Mucosa of rectum (tissue), 2 donors: ENCODE measurements at regions not wholly inside any gene's neighbourhood (a gene's known extent, or its start where the extent isn't known, plus 50 kb on each side); places are given as distances from the start of the nearest gene placed in this dataset.

ENCODE experiments used
- H3K27ac ChIP-seq, 2 donors: one replicate each; pipeline ENCODE4 v1.7.0; 2013; ENCODE audit warnings: inconsistent platforms in 2 of 2, low read depth in 2 of 2, low read length in 2 of 2
- H3K27me3 ChIP-seq, 2 donors: one replicate each; pipeline ENCODE4 v1.7.0; 2013; ENCODE audit warnings: low read length in 2 of 2; ENCODE audit not compliant: control insufficient read depth in 2 of 2, insufficient read depth in 2 of 2
- H3K36me3 ChIP-seq, 2 donors: one replicate each; pipeline ENCODE4 v1.7.0; 2013; ENCODE audit warnings: low read length in 2 of 2; ENCODE audit not compliant: control insufficient read depth in 2 of 2, insufficient read depth in 2 of 2
- H3K4me1 ChIP-seq, 2 donors: one replicate each; pipeline ENCODE4 v1.7.0; 2013; ENCODE audit warnings: low read length in 2 of 2, mild to moderate bottlenecking in 1 of 2; ENCODE audit not compliant: control insufficient read depth in 2 of 2, insufficient read depth in 2 of 2
- H3K4me3 ChIP-seq, 2 donors: one replicate each; pipeline ENCODE4 v1.7.0; 2013; ENCODE audit warnings: low read length in 2 of 2
- H3K9ac ChIP-seq, 2 donors: one replicate each; pipeline ENCODE4 v1.7.0; 2013; ENCODE audit warnings: low read length in 2 of 2, low read depth in 1 of 2, mild to moderate bottlenecking in 1 of 2
- H3K9me3 ChIP-seq, 2 donors: one replicate each; pipeline ENCODE4 v1.7.0; 2013; ENCODE audit warnings: low read length in 2 of 2; ENCODE audit not compliant: control insufficient read depth in 2 of 2
- donor health status: healthy.
- donor health status: Normal muscosa, but diverticular disease.

GRCh38 chr2:236969767-236970655 lies 115.7 kb upstream of the COPS8 start:
- H3K36me3 ChIP-seq = no peaks in the 10 kb centered on the region
- no peak overlapping the region for H3K9ac ChIP-seq
- H3K4me1 ChIP-seq = peaks cover 5 to 17% of the 10 kb centered on the region in 2 donors
- no peak overlapping the region for H3K4me3 ChIP-seq
- H3K27me3 ChIP-seq = no peaks in the 10 kb centered on the region
- H3K9me3 ChIP-seq = no peaks in the 10 kb centered on the region
- no peak overlapping the region for H3K27ac ChIP-seq

GRCh38 chr2:236970656-236971010 lies 115.1 kb upstream of the COPS8 start:
- Histone ChIP-seq H3K27me3 (no peaks in the 10 kb centered on the region), H3K9me3 (no peaks in the 10 kb centered on the region), H3K27ac (no peak overlapping the region), H3K4me3 (no peak overlapping the region), H3K9ac (no peak overlapping the region), H3K4me1 (peaks cover 5 to 17% of the 10 kb centered on the region in 2 donors), H3K36me3 (no peaks in the 10 kb centered on the region)

GRCh38 chr2:236971131-236971821 lies 114.4 kb upstream of the COPS8 start:
- Histone ChIP-seq H3K27me3 (no peaks in the 10 kb centered on the region), H3K36me3 (no peaks in the 10 kb centered on the region), H3K4me3 (no peak overlapping the region), H3K9me3 (no peaks in the 10 kb centered on the region), H3K4me1 (peaks cover 5 to 17% of the 10 kb centered on the region in 2 donors), H3K9ac (no peak overlapping the region), H3K27ac (no peak overlapping the region)

- H3K9ac ChIP-seq = no peak overlapping the region
- H3K27ac ChIP-seq = no peak overlapping the region
- no peaks in the 10 kb centered on the region for H3K27me3 ChIP-seq
- H3K4me1 ChIP-seq = peaks cover 5 to 17% of the 10 kb centered on the region in 2 donors
- no peak overlapping the region for H3K4me3 ChIP-seq
- H3K36me3 ChIP-seq = no peaks in the 10 kb centered on the region
- H3K9me3 ChIP-seq = no peaks in the 10 kb centered on the region
Measured at GRCh38 chr2:236971919-236972381, 113.7 kb upstream of the COPS8 start.

GRCh38 chr2:236972491-236973342 lies 113.0 kb upstream of the COPS8 start:
- Histone ChIP-seq H3K9ac (no peak overlapping the region), H3K36me3 (no peaks in the 10 kb centered on the region), H3K27ac (no peak overlapping the region), H3K4me3 (no peak overlapping the region), H3K27me3 (no peaks in the 10 kb centered on the region), H3K4me1 (peaks cover 5 to 12% of the 10 kb centered on the region in 2 donors), H3K9me3 (no peaks in the 10 kb centered on the region)

GRCh38 chr2:236973343-236973980 lies 112.2 kb upstream of the COPS8 start:
- Histone ChIP-seq H3K9ac (no peak overlapping the region), H3K4me3 (no peak overlapping the region), H3K27me3 (no peaks in the 10 kb centered on the region), H3K36me3 (no peaks in the 10 kb centered on the region), H3K4me1 (peaks cover 3 to 8% of the 10 kb centered on the region in 2 donors), H3K9me3 (no peaks in the 10 kb centered on the region), H3K27ac (no peak overlapping the region)

GRCh38 chr2:236974148-236974547 lies 111.5 kb upstream of the COPS8 start:
- no peaks in the 10 kb centered on the region for H3K27me3 ChIP-seq
- H3K36me3 ChIP-seq = no peaks in the 10 kb centered on the region
- peaks cover 0 to 5% of the 10 kb centered on the region in 2 donors for H3K4me1 ChIP-seq
- H3K27ac ChIP-seq = no peak overlapping the region
- no peaks in the 10 kb centered on the region for H3K9me3 ChIP-seq
- no peak overlapping the region for H3K4me3 ChIP-seq
- H3K9ac ChIP-seq = no peak overlapping the region

GRCh38 chr2:236974752-236975151 lies 110.9 kb upstream of the COPS8 start:
- Histone ChIP-seq H3K4me1 (peaks cover 0 to 5% of the 10 kb centered on the region in 2 donors), H3K9ac (no peak overlapping the region), H3K9me3 (no peaks in the 10 kb centered on the region), H3K4me3 (no peak overlapping the region), H3K27ac (no peak overlapping the region), H3K27me3 (no peaks in the 10 kb centered on the region), H3K36me3 (no peaks in the 10 kb centered on the region)

- Histone ChIP-seq H3K27me3 (no peaks in the 10 kb centered on the region), H3K27ac (no peak overlapping the region), H3K36me3 (no peaks in the 10 kb centered on the region), H3K4me3 (no peak overlapping the region), H3K9me3 (no peaks in the 10 kb centered on the region), H3K9ac (no peak overlapping the region), H3K4me1 (peaks cover 0 to 5% of the 10 kb centered on the region in 2 donors)
Measured at GRCh38 chr2:236975766-236976165, 109.9 kb upstream of the COPS8 start.
